ENCODE measurements at regions not wholly inside any gene's neighbourhood (a gene's known extent, or its start where the extent isn't known, plus 50 kb on each side); places are given as distances from the start of the nearest gene placed in this dataset.

DNA sequence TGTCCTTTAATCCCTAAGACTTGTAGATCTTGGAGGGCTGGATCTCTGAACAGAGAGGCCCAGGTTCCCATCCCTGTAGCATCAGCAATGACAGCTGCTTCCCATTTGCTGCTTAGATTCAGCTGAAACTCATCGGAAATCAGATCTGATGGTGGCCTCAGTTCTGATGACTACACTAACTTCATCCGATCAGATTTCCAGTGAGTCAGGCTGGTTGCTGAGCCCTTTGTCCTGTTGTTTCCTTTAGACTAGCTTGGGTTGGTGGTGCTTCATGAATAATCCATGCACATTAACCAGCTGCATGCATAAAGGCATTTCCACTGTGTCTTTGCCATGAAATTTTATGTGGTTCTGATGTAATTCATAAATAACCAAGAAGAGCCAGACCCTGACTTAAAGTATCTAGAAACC, 195.2 kb upstream of the TUT7 start:
- Mint-ChIP-seq H3K36me3 (no peaks in the 10 kb centered on the region), H3K4me1 (no peaks in the 10 kb centered on the region), H3K27ac (no peak overlapping the region), H3K4me3 (no peak overlapping the region), H3K27me3 (ENCODE audit: low read depth in 3 of 3) (peaks cover 0 to 3% (median 1%) of the 10 kb centered on the region in 3 donors), H3K9me3 (peaks cover 0 to 7% (median 2%) of the 10 kb centered on the region in 7 donors)
- H3K79me2 ChIP-seq (ENCODE audit: insufficient read depth, low read length) = no peaks in the 10 kb centered on the region
- TF ChIP-seq, protein P1, sequence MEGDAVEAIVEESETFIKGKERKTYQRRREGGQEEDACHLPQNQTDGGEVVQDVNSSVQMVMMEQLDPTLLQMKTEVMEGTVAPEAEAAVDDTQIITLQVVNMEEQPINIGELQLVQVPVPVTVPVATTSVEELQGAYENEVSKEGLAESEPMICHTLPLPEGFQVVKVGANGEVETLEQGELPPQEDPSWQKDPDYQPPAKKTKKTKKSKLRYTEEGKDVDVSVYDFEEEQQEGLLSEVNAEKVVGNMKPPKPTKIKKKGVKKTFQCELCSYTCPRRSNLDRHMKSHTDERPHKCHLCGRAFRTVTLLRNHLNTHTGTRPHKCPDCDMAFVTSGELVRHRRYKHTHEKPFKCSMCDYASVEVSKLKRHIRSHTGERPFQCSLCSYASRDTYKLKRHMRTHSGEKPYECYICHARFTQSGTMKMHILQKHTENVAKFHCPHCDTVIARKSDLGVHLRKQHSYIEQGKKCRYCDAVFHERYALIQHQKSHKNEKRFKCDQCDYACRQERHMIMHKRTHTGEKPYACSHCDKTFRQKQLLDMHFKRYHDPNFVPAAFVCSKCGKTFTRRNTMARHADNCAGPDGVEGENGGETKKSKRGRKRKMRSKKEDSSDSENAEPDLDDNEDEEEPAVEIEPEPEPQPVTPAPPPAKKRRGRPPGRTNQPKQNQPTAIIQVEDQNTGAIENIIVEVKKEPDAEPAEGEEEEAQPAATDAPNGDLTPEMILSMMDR (IDR thresholded peaks at IDR 0.05) = no peak
- H3K4me2 ChIP-seq (replicated peaks; ENCODE audit: extremely low read depth, low read length, poor library complexity, severe bottlenecking) = no peak overlapping the region
- DNase-seq = no peak
- no peaks in the 10 kb centered on the region for H3K27me3 ChIP-seq (ENCODE audit: control insufficient read depth in 2 of 2, insufficient read depth in 2 of 2, low read length in 2 of 2)
- no peak overlapping the region for H3K4me3 ChIP-seq (replicated peaks in 1 of 3; ENCODE audit: low read depth in 2 of 3, low read length in 3 of 3)
- H2AFZ ChIP-seq (ENCODE audit: insufficient read depth, low read depth, low read length, poor library complexity, severe bottlenecking) = no peak overlapping the region
- 100% methylated on average over 2 of the region's 2 CpGs for WGBS (ENCODE audit: insufficient coverage)
- H3K9me3 ChIP-seq (replicated peaks in 1 of 2; ENCODE audit: control insufficient read depth in 1 of 2, insufficient read depth in 1 of 2, low read length in 2 of 2) = no peaks in the 10 kb centered on the region
- intact Hi-C loops (cut with micrococcal nuclease) = no loop called here
- H4K20me1 ChIP-seq (ENCODE audit: insufficient read depth, low read length) = no peaks in the 10 kb centered on the region
- H3K9ac ChIP-seq (ENCODE audit: insufficient read depth, low read length, poor library complexity, severe bottlenecking) = no peak overlapping the region
- H3K36me3 ChIP-seq (replicated peaks in 1 of 2; ENCODE audit: control insufficient read depth in 1 of 2, insufficient read depth in 2 of 2, low read length in 2 of 2) = no peaks in the 10 kb centered on the region
- no peak overlapping the region for H3K27ac ChIP-seq (ENCODE audit: low read depth in 1 of 2, low read length in 2 of 2)
- H3K4me1 ChIP-seq (ENCODE audit: control insufficient read depth in 1 of 2, insufficient read depth in 2 of 2, low read length in 2 of 2) = no peaks in the 10 kb centered on the region

DNA sequence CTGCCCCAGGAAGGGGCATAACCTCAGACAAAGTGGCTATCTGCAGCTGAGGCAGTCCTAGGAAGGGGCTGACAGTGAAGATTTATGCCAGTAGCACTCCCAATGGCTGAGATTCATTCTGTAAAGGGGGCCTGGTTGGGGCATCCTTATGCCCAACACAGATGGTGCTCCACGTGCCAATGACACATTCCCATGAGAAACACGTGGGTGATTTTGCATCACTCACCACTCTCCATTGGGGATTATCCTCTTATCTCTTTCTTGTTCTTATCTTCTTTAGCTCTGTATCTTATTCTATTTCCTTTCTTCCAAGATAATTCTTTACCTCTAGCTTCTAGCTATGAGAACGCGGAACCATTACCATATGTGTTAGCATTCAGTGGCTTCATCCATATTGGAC, 194.0 kb upstream of the TUT7 start:
- TF ChIP-seq, protein P1 (IDR thresholded peaks at IDR 0.05) = no peak
- H3K4me3 Mint-ChIP-seq = no peak overlapping the region
- H3K9me3 ChIP-seq (replicated peaks in 1 of 2; ENCODE audit: control insufficient read depth in 1 of 2, insufficient read depth in 1 of 2, low read length in 2 of 2) = no peaks in the 10 kb centered on the region
- H3K4me2 ChIP-seq (replicated peaks; ENCODE audit: extremely low read depth, low read length, poor library complexity, severe bottlenecking) = no peak overlapping the region
- DNase-seq = no peak
- intact Hi-C loops (cut with micrococcal nuclease) = no loop called here
- no peaks in the 10 kb centered on the region for H3K79me2 ChIP-seq (ENCODE audit: insufficient read depth, low read length)
- no peak overlapping the region for H2AFZ ChIP-seq (ENCODE audit: insufficient read depth, low read depth, low read length, poor library complexity, severe bottlenecking)
- H3K27ac Mint-ChIP-seq = peak overlapping the region in 1 of 7 donors; percentile 18
- H3K4me1 ChIP-seq (ENCODE audit: control insufficient read depth in 1 of 2, insufficient read depth in 2 of 2, low read length in 2 of 2) = no peaks in the 10 kb centered on the region
- no peak overlapping the region for H3K27ac ChIP-seq (ENCODE audit: low read depth in 1 of 2, low read length in 2 of 2)
- H3K9me3 Mint-ChIP-seq = peaks cover 0 to 7% (median 2%) of the 10 kb centered on the region in 7 donors
- no peaks in the 10 kb centered on the region for H3K4me1 Mint-ChIP-seq
- H3K27me3 Mint-ChIP-seq (ENCODE audit: low read depth in 3 of 3) = peaks cover 0 to 3% (median 1%) of the 10 kb centered on the region in 3 donors
- no peak overlapping the region for H3K9ac ChIP-seq (ENCODE audit: insufficient read depth, low read length, poor library complexity, severe bottlenecking)
- no peaks in the 10 kb centered on the region for H3K36me3 Mint-ChIP-seq
- H3K36me3 ChIP-seq (replicated peaks in 1 of 2; ENCODE audit: control insufficient read depth in 1 of 2, insufficient read depth in 2 of 2, low read length in 2 of 2) = no peaks in the 10 kb centered on the region
- WGBS (ENCODE audit: insufficient coverage) = 96% methylated on average over 4 of the region's 4 CpGs
- no peaks in the 10 kb centered on the region for H3K27me3 ChIP-seq (ENCODE audit: control insufficient read depth in 2 of 2, insufficient read depth in 2 of 2, low read length in 2 of 2)
- no peak overlapping the region for H3K4me3 ChIP-seq (replicated peaks in 1 of 3; ENCODE audit: low read depth in 2 of 3, low read length in 3 of 3)
- H4K20me1 ChIP-seq (ENCODE audit: insufficient read depth, low read length) = no peaks in the 10 kb centered on the region

Measured in CD14-positive monocyte (primary cell).